ENCODE measurements at regions not wholly inside any gene's neighbourhood (a gene's known extent, or its start where the extent isn't known, plus 50 kb on each side); places are given as distances from the start of the nearest gene placed in this dataset.

DNA sequence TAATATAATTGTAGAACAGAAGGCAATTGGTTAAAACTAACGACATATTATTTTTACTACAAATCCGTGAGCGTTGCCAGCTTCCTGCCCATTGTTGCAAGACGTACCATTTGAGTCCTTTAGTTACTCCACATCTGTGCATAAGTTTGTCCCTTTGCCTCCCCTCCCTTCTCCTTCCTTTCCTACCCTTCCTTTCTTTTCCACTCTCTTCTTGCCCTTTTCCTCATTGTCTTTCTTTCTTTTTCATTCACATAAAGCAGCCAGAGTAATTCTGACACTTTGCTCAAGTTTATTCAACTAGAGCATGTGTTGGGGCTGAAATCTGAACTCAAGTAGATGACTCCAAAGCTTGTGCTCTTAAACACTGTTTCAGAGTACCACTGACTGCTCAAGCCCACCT, 239.1 kb downstream of the FOXG1 start:
- TF ChIP-seq, protein P1, sequence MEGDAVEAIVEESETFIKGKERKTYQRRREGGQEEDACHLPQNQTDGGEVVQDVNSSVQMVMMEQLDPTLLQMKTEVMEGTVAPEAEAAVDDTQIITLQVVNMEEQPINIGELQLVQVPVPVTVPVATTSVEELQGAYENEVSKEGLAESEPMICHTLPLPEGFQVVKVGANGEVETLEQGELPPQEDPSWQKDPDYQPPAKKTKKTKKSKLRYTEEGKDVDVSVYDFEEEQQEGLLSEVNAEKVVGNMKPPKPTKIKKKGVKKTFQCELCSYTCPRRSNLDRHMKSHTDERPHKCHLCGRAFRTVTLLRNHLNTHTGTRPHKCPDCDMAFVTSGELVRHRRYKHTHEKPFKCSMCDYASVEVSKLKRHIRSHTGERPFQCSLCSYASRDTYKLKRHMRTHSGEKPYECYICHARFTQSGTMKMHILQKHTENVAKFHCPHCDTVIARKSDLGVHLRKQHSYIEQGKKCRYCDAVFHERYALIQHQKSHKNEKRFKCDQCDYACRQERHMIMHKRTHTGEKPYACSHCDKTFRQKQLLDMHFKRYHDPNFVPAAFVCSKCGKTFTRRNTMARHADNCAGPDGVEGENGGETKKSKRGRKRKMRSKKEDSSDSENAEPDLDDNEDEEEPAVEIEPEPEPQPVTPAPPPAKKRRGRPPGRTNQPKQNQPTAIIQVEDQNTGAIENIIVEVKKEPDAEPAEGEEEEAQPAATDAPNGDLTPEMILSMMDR (IDR thresholded peaks at IDR 0.05) = no peak
- TF ChIP-seq POLR2A (IDR thresholded peaks at IDR 0.05) = no peak
